HCT116 (cell line): ENCODE measurements at regions not wholly inside any gene's neighbourhood (a gene's known extent, or its start where the extent isn't known, plus 50 kb on each side); places are given as distances from the start of the nearest gene placed in this dataset.

ENCODE experiments used
- ATAC-seq: fragments of 200-7000 bp; cut with Tn5 transposase; 2 replicates; pipeline ENCODE4 v1.9.1; 2020; ENCODE audit warnings: mild to moderate bottlenecking, moderate library complexity
- BruUV-seq: library from RNA; stranded (reverse); fragments of 400-500 nt; replicated peaks from 2 replicates; lab custom pipeline; 2021; lab: Mats Ljungman, UMichigan
- CTCF ChIA-PET: fragments of 300-600 bp; sonication (Branson Sonifier 250); formaldehyde crosslinking; loops from one replicate; lab custom pipeline; 2021; ENCODE audit warnings: antibody characterized with exemption; lab: Charles Lee
- POLR2A ChIA-PET: fragments of 300-600, 350-600 bp; sonication (Branson Sonifier 250); formaldehyde crosslinking; loops from one replicate; lab custom pipeline; 2021; ENCODE audit warnings: antibody characterized with exemption; lab: Charles Lee
- RAD21 ChIA-PET, 2 experiments: fragments of 300-600 bp; sonication (Branson Sonifier 250); formaldehyde crosslinking; loops; one replicate each; lab custom pipeline; 2023; ENCODE audit warnings: low total read pairs in 2 of 2; ENCODE audit not compliant: uncharacterized antibody in 2 of 2, unreplicated experiment in 2 of 2, low non-redundant PET in 1 of 2; lab: Charles Lee
- DNase-seq: peaks from one replicate; pipeline ENCODE4 v3.0.0-alpha.2; 2010; ENCODE audit warnings: low read depth, low spot score
- H2AFZ ChIP-seq: fragments of 200-600 bp; shearing (Covaris generic), sonication (generic); 2 replicates; pipeline ENCODE4 v1.6.1; 2017; ENCODE audit warnings: low read depth, mixed run types, mixed read lengths, antibody characterized with exemption, low read length; ENCODE audit not compliant: poor library complexity, severe bottlenecking
- H3K27ac ChIP-seq: 2 replicates; pipeline ENCODE4 v1.5.1; 2012; ENCODE audit warnings: low read depth, low read length
- H3K27me3 ChIP-seq: fragments of 200-600 bp; sonication (generic); 2 replicates; pipeline ENCODE4 v1.6.1; 2016; ENCODE audit warnings: mixed run types, low read length, mixed read lengths; ENCODE audit not compliant: insufficient read depth
- H3K36me3 ChIP-seq, 2 experiments: fragments of 200-500 bp in 1 of 2; fragments of 200-600 bp in 1 of 2; sonication (Bioruptor generic) in 1 of 2; sonication (generic) in 1 of 2; 2 replicates each; pipeline versions ENCODE4 v1.5.1 to v1.6.1; 2014 to 2016; ENCODE audit warnings: low read length in 2 of 2, inconsistent platforms in 1 of 2, mixed read lengths in 1 of 2, mixed run types in 1 of 2; ENCODE audit not compliant: insufficient read depth in 2 of 2, control insufficient read depth in 1 of 2
- H3K4me1 ChIP-seq, 2 experiments: fragments of 200-600 bp in 1 of 2; sonication (generic) in 1 of 2; 2 replicates each; pipeline versions ENCODE4 v1.5.1 to v1.6.1; 2012 to 2017; ENCODE audit warnings: low read length in 2 of 2, inconsistent platforms in 1 of 2, mild to moderate bottlenecking in 1 of 2, mixed read lengths in 1 of 2, mixed run types in 1 of 2, moderate library complexity in 1 of 2; ENCODE audit not compliant: insufficient read depth in 2 of 2, control insufficient read depth in 1 of 2
- H3K4me2 ChIP-seq: fragments of 200-600 bp; sonication (generic); 2 replicates; pipeline ENCODE4 v1.6.1; 2017; ENCODE audit warnings: mixed run types, low read length, mixed read lengths
- H3K4me3 ChIP-seq, 2 experiments: fragments of 200-600 bp in 1 of 2; sonication (generic) in 1 of 2; replicated peaks in 1 of 2; 2 replicates each; pipeline ENCODE4 v1.5.1; 2011 to 2016; ENCODE audit warnings: low read length in 2 of 2, control low read depth in 1 of 2, low read depth in 1 of 2, mild to moderate bottlenecking in 1 of 2, mixed read lengths in 1 of 2, mixed run types in 1 of 2
- H3K79me2 ChIP-seq: fragments of 200-600 bp; sonication (generic); 2 replicates; pipeline ENCODE4 v1.6.1; 2017; ENCODE audit warnings: mild to moderate bottlenecking, mixed run types, low read length, moderate library complexity, mixed read lengths; ENCODE audit not compliant: insufficient read depth
- H3K9ac ChIP-seq: fragments of 200-600 bp; sonication (generic); 2 replicates; pipeline ENCODE4 v1.6.1; 2016; ENCODE audit warnings: low read length, mixed read lengths
- H3K9me2 ChIP-seq: fragments of 200-600 bp; sonication (generic), shearing (Covaris generic); 2 replicates; pipeline ENCODE4 v1.6.1; 2017; ENCODE audit warnings: mixed run types, mild to moderate bottlenecking, moderate library complexity; ENCODE audit not compliant: insufficient read depth
- H3K9me3 ChIP-seq, 2 experiments: fragments of 200-500 bp in 1 of 2; fragments of 200-600 bp in 1 of 2; sonication (Bioruptor generic) in 1 of 2; sonication (generic) in 1 of 2; 2 replicates each; pipeline ENCODE4 v1.6.1; 2014 to 2017; ENCODE audit warnings: low read length in 2 of 2, mixed read lengths in 2 of 2, inconsistent platforms in 1 of 2, low read depth in 1 of 2, mild to moderate bottlenecking in 1 of 2, mixed run types in 1 of 2, moderate library complexity in 1 of 2; ENCODE audit not compliant: control insufficient read depth in 1 of 2, insufficient read depth in 1 of 2
- H4K20me1 ChIP-seq: fragments of 200-600 bp; sonication (generic), shearing (Covaris generic); 2 replicates; pipeline ENCODE4 v1.6.1; 2017; ENCODE audit warnings: mixed run types, mild to moderate bottlenecking, moderate library complexity; ENCODE audit not compliant: insufficient read depth
- CBX3 ChIP-seq: IDR thresholded peaks from 2 replicates; pipeline ENCODE4 v1.6.1; 2012; ENCODE audit warnings: low read depth
- CEBPB ChIP-seq: IDR thresholded peaks from 2 replicates; pipeline ENCODE4 v1.6.1; 2012; ENCODE audit warnings: low read depth
- EGR1 ChIP-seq: IDR thresholded peaks from 2 replicates; pipeline ENCODE4 v1.6.1; 2012; ENCODE audit warnings: low read depth
- EZH2 ChIP-seq: fragments of 200-600 bp; sonication (generic); IDR thresholded peaks from 2 replicates; pipeline ENCODE4 v1.6.1; 2017; ENCODE audit warnings: antibody characterized with exemption, mixed run types
- EZH2phosphoT487 ChIP-seq: fragments of 200-600 bp; IDR thresholded peaks from 2 replicates; pipeline ENCODE4 v1.6.1; 2018; ENCODE audit warnings: antibody characterized with exemption, borderline replicate concordance
- JUND ChIP-seq: IDR thresholded peaks from 2 replicates; pipeline ENCODE4 v1.6.1; 2012
- SIN3A ChIP-seq: IDR thresholded peaks from 2 replicates; pipeline ENCODE4 v1.6.1; 2012; ENCODE audit warnings: low read depth
- SP1 ChIP-seq: IDR thresholded peaks from 2 replicates; pipeline ENCODE4 v1.6.1; 2012; ENCODE audit warnings: low read depth
- YY1 ChIP-seq: IDR thresholded peaks from 2 replicates; pipeline ENCODE4 v1.6.1; 2011; ENCODE audit warnings: low read length, low read depth, moderate library complexity, mild to moderate bottlenecking; ENCODE audit not compliant: insufficient replicate concordance; ENCODE audit errors: extremely low read depth
- ZFX ChIP-seq: fragments of 450-650 bp; IDR thresholded peaks from 2 replicates; pipeline ENCODE4 v1.6.1; 2017
- intact Hi-C: fragments of 100-400 bp; cut with micrococcal nuclease; formaldehyde crosslinking; loops from 2 replicates; pipeline ENCODE4 v1.10.0; 2022
- TF ChIP-seq, protein P1 (sequence below): IDR thresholded peaks from 2 replicates; pipeline ENCODE4 v1.6.1; 2012
- TF ChIP-seq, protein P2 (sequence below): IDR thresholded peaks from 2 replicates; pipeline ENCODE4 v1.6.1; 2011; ENCODE audit warnings: mild to moderate bottlenecking, low read length, moderate library complexity; ENCODE audit not compliant: insufficient replicate concordance; ENCODE audit errors: extremely low read depth
- TF ChIP-seq, protein P3 (sequence below), 3 experiments: fragments of 200-600 bp in 1 of 3; sonication (generic) in 1 of 3; IDR thresholded peaks in 2 of 3; conservative IDR thresholded peaks in 1 of 3; 2 replicates each; pipeline ENCODE4 v1.5.1; 2012 to 2017; ENCODE audit warnings: low read depth in 2 of 3, low read length in 2 of 3, antibody characterized with exemption in 1 of 3, borderline replicate concordance in 1 of 3, control low read depth in 1 of 3, mild to moderate bottlenecking in 1 of 3, mixed read lengths in 1 of 3, mixed run types in 1 of 3, moderate library complexity in 1 of 3; ENCODE audit not compliant: insufficient read depth in 1 of 3
- TF ChIP-seq, protein P4 (sequence below): IDR thresholded peaks from 2 replicates; pipeline ENCODE4 v1.6.1; 2012

DNA sequence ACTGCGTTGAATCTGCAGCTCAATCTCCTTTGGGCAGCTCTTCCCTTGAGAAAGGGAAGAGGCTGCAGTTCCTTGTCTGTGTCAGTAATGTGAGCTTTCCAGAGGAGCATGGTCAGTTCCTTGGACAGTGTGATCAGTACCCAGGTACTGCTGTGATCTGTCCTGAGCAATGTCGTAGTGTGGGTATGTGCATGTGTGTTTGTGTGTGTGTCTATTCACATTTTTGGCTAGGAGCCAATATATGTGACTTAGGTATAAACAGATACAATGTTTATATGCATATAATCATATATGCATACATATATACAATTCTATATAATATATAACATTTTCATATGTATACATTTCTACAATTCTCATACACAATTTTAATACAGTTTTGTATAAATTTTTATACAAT is 85.4 kb upstream of the OLIG3 start:
- ATAC-seq (no peak), DNase-seq (no peak)
- Histone ChIP-seq H3K4me3 (no peak overlapping the region), H3K4me2 (no peak overlapping the region), H3K27me3 (0 out of 2 replicates have a peak, but pooled peaks cover 8% of the 10 kb centered on the region), H3K79me2 (no peaks in the 10 kb centered on the region), H2AFZ (no peak overlapping the region), H3K9ac (no peak overlapping the region), H3K4me1 (no peaks in the 10 kb centered on the region), H3K36me3 (no peaks in the 10 kb centered on the region), H3K9me2 (no peaks in the 10 kb centered on the region), H3K9me3 (no peaks in the 10 kb centered on the region), H4K20me1 (no peaks in the 10 kb centered on the region), H3K27ac (no peak overlapping the region)
- TF ChIP-seq, protein P1, sequence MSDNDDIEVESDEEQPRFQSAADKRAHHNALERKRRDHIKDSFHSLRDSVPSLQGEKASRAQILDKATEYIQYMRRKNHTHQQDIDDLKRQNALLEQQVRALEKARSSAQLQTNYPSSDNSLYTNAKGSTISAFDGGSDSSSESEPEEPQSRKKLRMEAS: no peak
- TF ChIP-seq JUND: no peak
- POLR2A ChIA-PET: no interaction called here
- intact Hi-C loops: no loop called here
- no TSS peak for BruUV-seq
- CTCF ChIA-PET: no interaction called here
- RAD21 ChIA-PET: no interaction called here

DNA sequence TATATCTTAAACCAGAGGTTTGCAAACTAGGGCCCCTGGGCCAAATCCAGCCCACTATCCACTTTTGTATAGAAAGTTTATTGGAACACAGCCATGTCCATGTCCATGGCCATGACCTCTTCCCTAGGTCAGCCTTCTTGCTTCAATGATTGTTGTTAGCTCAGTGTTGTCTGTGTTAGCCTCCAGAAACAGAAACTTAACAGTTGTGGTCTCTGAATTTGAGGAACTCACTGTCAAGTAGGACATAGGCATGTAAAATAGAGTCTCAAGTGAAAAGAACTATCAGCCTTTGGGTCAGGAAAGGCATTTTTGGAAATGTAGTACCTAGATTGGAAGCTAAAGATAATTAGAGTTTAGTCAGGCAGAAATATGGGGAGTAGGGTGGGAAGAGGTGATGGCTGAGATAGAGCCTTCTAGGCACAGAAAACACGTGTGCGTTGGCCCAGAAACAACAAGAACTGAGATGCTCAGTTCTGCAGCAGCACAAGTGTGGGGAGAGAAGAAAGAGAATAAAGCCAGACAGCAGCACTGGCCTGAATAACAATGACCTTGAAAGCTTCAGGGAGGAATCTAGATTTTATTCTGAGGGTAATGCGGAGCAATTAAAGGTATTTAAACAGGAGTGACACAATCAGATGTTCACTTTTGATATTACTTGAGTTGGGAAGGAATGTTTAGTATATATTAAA is 87.0 kb upstream of the OLIG3 start:
- intact Hi-C loops: no loop called here
- Histone ChIP-seq H2AFZ (no peak overlapping the region), H3K4me2 (no peak overlapping the region), H3K9me2 (no peaks in the 10 kb centered on the region), H3K4me1 (no peaks in the 10 kb centered on the region), H4K20me1 (no peaks in the 10 kb centered on the region), H3K79me2 (no peaks in the 10 kb centered on the region), H3K9ac (no peak overlapping the region), H3K27ac (no peak overlapping the region), H3K4me3 (no peak overlapping the region), H3K36me3 (no peaks in the 10 kb centered on the region), H3K27me3 (no peaks in the 10 kb centered on the region), H3K9me3 (no peaks in the 10 kb centered on the region)
- BruUV-seq: no TSS peak
- DNase-seq (no peak), ATAC-seq (no peak)
- ChIA-PET CTCF (no interaction called here), POLR2A (no interaction called here), RAD21 (no interaction called here)
- TF ChIP-seq CEBPB (no peak), SIN3A (no peak), JUND (no peak), EGR1 (no peak), ZFX (no peak), YY1 (no peak), CBX3 (no peak), EZH2phosphoT487 (no peak), EZH2 (no peak), SP1 (no peak)
- TF ChIP-seq, protein P1: no peak
- TF ChIP-seq, protein P2, sequence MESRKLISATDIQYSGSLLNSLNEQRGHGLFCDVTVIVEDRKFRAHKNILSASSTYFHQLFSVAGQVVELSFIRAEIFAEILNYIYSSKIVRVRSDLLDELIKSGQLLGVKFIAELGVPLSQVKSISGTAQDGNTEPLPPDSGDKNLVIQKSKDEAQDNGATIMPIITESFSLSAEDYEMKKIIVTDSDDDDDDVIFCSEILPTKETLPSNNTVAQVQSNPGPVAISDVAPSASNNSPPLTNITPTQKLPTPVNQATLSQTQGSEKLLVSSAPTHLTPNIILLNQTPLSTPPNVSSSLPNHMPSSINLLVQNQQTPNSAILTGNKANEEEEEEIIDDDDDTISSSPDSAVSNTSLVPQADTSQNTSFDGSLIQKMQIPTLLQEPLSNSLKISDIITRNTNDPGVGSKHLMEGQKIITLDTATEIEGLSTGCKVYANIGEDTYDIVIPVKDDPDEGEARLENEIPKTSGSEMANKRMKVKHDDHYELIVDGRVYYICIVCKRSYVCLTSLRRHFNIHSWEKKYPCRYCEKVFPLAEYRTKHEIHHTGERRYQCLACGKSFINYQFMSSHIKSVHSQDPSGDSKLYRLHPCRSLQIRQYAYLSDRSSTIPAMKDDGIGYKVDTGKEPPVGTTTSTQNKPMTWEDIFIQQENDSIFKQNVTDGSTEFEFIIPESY: no peak
- TF ChIP-seq, protein P3, sequence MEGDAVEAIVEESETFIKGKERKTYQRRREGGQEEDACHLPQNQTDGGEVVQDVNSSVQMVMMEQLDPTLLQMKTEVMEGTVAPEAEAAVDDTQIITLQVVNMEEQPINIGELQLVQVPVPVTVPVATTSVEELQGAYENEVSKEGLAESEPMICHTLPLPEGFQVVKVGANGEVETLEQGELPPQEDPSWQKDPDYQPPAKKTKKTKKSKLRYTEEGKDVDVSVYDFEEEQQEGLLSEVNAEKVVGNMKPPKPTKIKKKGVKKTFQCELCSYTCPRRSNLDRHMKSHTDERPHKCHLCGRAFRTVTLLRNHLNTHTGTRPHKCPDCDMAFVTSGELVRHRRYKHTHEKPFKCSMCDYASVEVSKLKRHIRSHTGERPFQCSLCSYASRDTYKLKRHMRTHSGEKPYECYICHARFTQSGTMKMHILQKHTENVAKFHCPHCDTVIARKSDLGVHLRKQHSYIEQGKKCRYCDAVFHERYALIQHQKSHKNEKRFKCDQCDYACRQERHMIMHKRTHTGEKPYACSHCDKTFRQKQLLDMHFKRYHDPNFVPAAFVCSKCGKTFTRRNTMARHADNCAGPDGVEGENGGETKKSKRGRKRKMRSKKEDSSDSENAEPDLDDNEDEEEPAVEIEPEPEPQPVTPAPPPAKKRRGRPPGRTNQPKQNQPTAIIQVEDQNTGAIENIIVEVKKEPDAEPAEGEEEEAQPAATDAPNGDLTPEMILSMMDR (IDR thresholded peaks at IDR 0.05 in 2 of 3, conservative IDR thresholded peaks at IDR 0.05 in 1 of 3; ENCODE audit: borderline replicate concordance in 1 of 3, insufficient read depth in 1 of 3, low read depth in 2 of 3, low read length in 2 of 3): no peak
- TF ChIP-seq, protein P4, sequence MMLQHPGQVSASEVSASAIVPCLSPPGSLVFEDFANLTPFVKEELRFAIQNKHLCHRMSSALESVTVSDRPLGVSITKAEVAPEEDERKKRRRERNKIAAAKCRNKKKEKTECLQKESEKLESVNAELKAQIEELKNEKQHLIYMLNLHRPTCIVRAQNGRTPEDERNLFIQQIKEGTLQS: no peak
